Hepatocyte (in vitro differentiated cells): ENCODE measurements at regions not wholly inside any gene's neighbourhood (a gene's known extent, or its start where the extent isn't known, plus 50 kb on each side); places are given as distances from the start of the nearest gene placed in this dataset.

ENCODE experiments used
- DNase-seq: peaks from one replicate; pipeline ENCODE4 v3.0.0-alpha.2; 2016; ENCODE audit warnings: low spot score
- H2AFZ ChIP-seq: fragments of 200-600 bp; sonication (generic); 2 replicates; pipeline ENCODE4 v1.6.0; 2016; ENCODE audit warnings: antibody characterized with exemption, mild to moderate bottlenecking
- H3K27ac ChIP-seq: fragments of 200-600 bp; sonication (generic); 2 replicates; pipeline ENCODE4 v1.5.1; 2016; ENCODE audit warnings: mild to moderate bottlenecking
- H3K27me3 ChIP-seq: fragments of 200-600 bp; sonication (generic); 2 replicates; pipeline ENCODE4 v1.6.1; 2016
- H3K36me3 ChIP-seq: fragments of 200-600 bp; sonication (generic); replicated peaks from 2 replicates; pipeline ENCODE4 v1.5.1; 2016; ENCODE audit warnings: low read depth; ENCODE audit not compliant: insufficient read depth
- H3K4me1 ChIP-seq: fragments of 200-600 bp; sonication (generic); 2 replicates; pipeline ENCODE4 v1.5.1; 2016; ENCODE audit warnings: mild to moderate bottlenecking, moderate library complexity; ENCODE audit not compliant: insufficient read depth
- H3K4me2 ChIP-seq: fragments of 200-600 bp; sonication (generic); 2 replicates; pipeline ENCODE4 v1.6.0; 2016
- H3K4me3 ChIP-seq: fragments of 200-600 bp; sonication (generic); 2 replicates; pipeline ENCODE4 v1.5.1; 2016; ENCODE audit warnings: mild to moderate bottlenecking
- H3K79me2 ChIP-seq: fragments of 200-600 bp; sonication (generic); 2 replicates; pipeline ENCODE4 v1.6.0; 2017; ENCODE audit warnings: mild to moderate bottlenecking
- H3K9me2 ChIP-seq: fragments of 200-600 bp; sonication (generic); replicated peaks from 2 replicates; pipeline ENCODE4 v1.6.0; 2017; ENCODE audit warnings: mild to moderate bottlenecking; ENCODE audit not compliant: insufficient read depth
- H3K9me3 ChIP-seq: fragments of 200-600 bp; sonication (generic); 2 replicates; pipeline ENCODE4 v1.5.1; 2016; ENCODE audit warnings: low read depth, mild to moderate bottlenecking
- H4K20me1 ChIP-seq: fragments of 200-600 bp; sonication (generic); 2 replicates; pipeline ENCODE4 v1.6.0; 2016; ENCODE audit warnings: mild to moderate bottlenecking; ENCODE audit not compliant: insufficient read depth, poor library complexity, severe bottlenecking
- CTCF ChIP-seq: fragments of 200-600 bp; sonication (generic); IDR thresholded peaks from 2 replicates; pipeline ENCODE4 v1.5.1; 2016; ENCODE audit warnings: antibody characterized with exemption, mild to moderate bottlenecking; ENCODE audit not compliant: poor library complexity
- EZH2 ChIP-seq: fragments of 200-600 bp; sonication (generic); IDR thresholded peaks from 2 replicates; pipeline ENCODE4 v1.6.1; 2016; ENCODE audit warnings: antibody characterized with exemption, mild to moderate bottlenecking, borderline replicate concordance
- EZH2phosphoT487 ChIP-seq: fragments of 200-600 bp; sonication (generic); IDR thresholded peaks from one replicate; pipeline ENCODE4 v1.6.1; 2018; ENCODE audit warnings: antibody characterized with exemption, mild to moderate bottlenecking, low read depth, moderate library complexity; ENCODE audit not compliant: unreplicated experiment, severe bottlenecking
- WGBS: methylation state at CpG from one replicate; pipeline ENCODE4 v1.1.6; 2016; ENCODE audit warnings: low lambda C conversion rate; ENCODE audit errors: missing lambda C conversion rate; 5-methylcytosine and 5-hydroxymethylcytosine counted together

GRCh38 chr15:99902248-99902928 lies 169.2 kb upstream of the LYSMD4 start:
- Histone ChIP-seq H3K9me2 (no peaks in the 10 kb centered on the region), H3K79me2 (no peaks in the 10 kb centered on the region), H3K27me3 (no peaks in the 10 kb centered on the region), H3K4me3 (no peak overlapping the region), H3K36me3 (no peaks in the 10 kb centered on the region), H4K20me1 (no peaks in the 10 kb centered on the region), H3K4me1 (no peaks in the 10 kb centered on the region), H3K9me3 (no peaks in the 10 kb centered on the region), H2AFZ (no peak overlapping the region), H3K27ac (no peak overlapping the region), H3K4me2 (no peak overlapping the region)
- no peak for TF ChIP-seq EZH2phosphoT487
- TF ChIP-seq CTCF, result no peak
- no peak for TF ChIP-seq EZH2
- no peak for DNase-seq
- 92% methylated on average over 1 of the region's 1 CpG for WGBS

- Histone ChIP-seq H3K36me3 (no peaks in the 10 kb centered on the region), H3K4me1 (no peaks in the 10 kb centered on the region), H3K9me2 (no peaks in the 10 kb centered on the region), H3K4me3 (no peak overlapping the region), H3K27ac (peak overlapping the region; percentile 57), H2AFZ (no peak overlapping the region), H3K4me2 (peak overlapping the region; percentile 15), H3K9me3 (no peaks in the 10 kb centered on the region), H4K20me1 (no peaks in the 10 kb centered on the region), H3K27me3 (no peaks in the 10 kb centered on the region), H3K79me2 (no peaks in the 10 kb centered on the region)
- 94% methylated on average over 4 of the region's 4 CpGs for WGBS
- no peak for TF ChIP-seq EZH2
- no peak for TF ChIP-seq CTCF
- no peak for TF ChIP-seq EZH2phosphoT487
- DNase-seq, result no peak
These were observed 162.7 kb upstream of the LYSMD4 start for GRCh38 chr15:99895956-99896311.

- TF ChIP-seq EZH2phosphoT487, result no peak
- H2AFZ ChIP-seq, result no peak overlapping the region
- 94% methylated on average over 4 of the region's 4 CpGs for WGBS
These were observed 162.1 kb upstream of the LYSMD4 start for GRCh38 chr15:99895189-99895955.

GRCh38 chr15:99878835-99879234 lies 145.6 kb upstream of the LYSMD4 start:
- Histone ChIP-seq H3K4me3 (no peak overlapping the region), H2AFZ (no peak overlapping the region), H3K79me2 (no peaks in the 10 kb centered on the region), H3K36me3 (no peaks in the 10 kb centered on the region), H3K27ac (no peak overlapping the region), H3K27me3 (no peaks in the 10 kb centered on the region), H3K4me1 (no peaks in the 10 kb centered on the region), H3K9me2 (no peaks in the 10 kb centered on the region), H3K4me2 (no peak overlapping the region), H4K20me1 (no peaks in the 10 kb centered on the region), H3K9me3 (no peaks in the 10 kb centered on the region)
- TF ChIP-seq EZH2phosphoT487, result no peak
- no peak for TF ChIP-seq CTCF
- no peak for TF ChIP-seq EZH2
- WGBS, result 62% methylated on average over 3 of the region's 3 CpGs
- no peak for DNase-seq

More at GRCh38 chr15:99895189-99895955, 162.1 kb upstream of the LYSMD4 start:
- Histone ChIP-seq H3K4me1 (no peaks in the 10 kb centered on the region), H3K9me3 (no peaks in the 10 kb centered on the region), H3K9me2 (no peaks in the 10 kb centered on the region), H4K20me1 (no peaks in the 10 kb centered on the region), H3K27ac (peak overlapping the region; percentile 57), H3K79me2 (no peaks in the 10 kb centered on the region), H3K27me3 (no peaks in the 10 kb centered on the region), H3K36me3 (no peaks in the 10 kb centered on the region), H3K4me3 (no peak overlapping the region), H3K4me2 (no peak overlapping the region)
- DNase-seq, result no peak
